ENCODE measurements at regions not wholly inside any gene's neighbourhood (a gene's known extent, or its start where the extent isn't known, plus 50 kb on each side); places are given as distances from the start of the nearest gene placed in this dataset.

DNA sequence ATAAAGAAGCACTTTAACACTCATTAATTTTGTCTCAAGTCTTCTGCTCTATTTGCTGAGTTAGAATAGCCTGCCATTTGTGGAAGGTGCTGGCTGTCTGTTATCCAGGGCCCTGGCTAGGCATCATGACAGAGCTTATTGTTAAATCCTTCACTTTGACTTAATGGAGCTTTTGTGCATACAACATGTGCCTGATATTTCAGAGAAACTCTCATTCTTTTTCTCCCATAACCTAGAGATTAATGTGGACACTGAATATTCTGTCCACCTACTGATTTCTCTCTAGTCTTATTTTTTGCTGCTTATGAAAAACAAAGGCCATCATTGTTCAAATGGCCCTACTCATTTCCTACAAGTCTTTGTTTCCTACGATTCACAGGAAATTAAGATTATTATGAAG lies 383.1 kb upstream of the HTR2A start:
- TF ChIP-seq CTCF (IDR thresholded peaks at IDR 0.05): no peak
- no peak for TF ChIP-seq POLR2A (IDR thresholded peaks at IDR 0.05)
